GM12865 (cell line): ENCODE measurements at regions not wholly inside any gene's neighbourhood (a gene's known extent, or its start where the extent isn't known, plus 50 kb on each side); places are given as distances from the start of the nearest gene placed in this dataset.
"Not testable (repeated sequence)": the region's sequence is repeated elsewhere in the genome, so short reads cannot be mapped to it uniquely, and the experiment has no call there.

Experiments
- DNase-seq: peaks from one replicate; pipeline ENCODE4 v3.0.0; 2010; ENCODE audit warnings: low read depth
- H3K4me3 ChIP-seq: 2 replicates; pipeline ENCODE4 v1.5.1; 2011; ENCODE audit warnings: mild to moderate bottlenecking, low read depth, low read length, control low read depth
- TF ChIP-seq, protein P1 (sequence below): IDR thresholded peaks from 2 replicates; pipeline ENCODE4 v1.5.1; 2011; ENCODE audit warnings: low read length, control low read depth, low read depth, inconsistent platforms; ENCODE audit not compliant: insufficient read depth; ENCODE audit errors: missing control alignments

- H3K4me3 ChIP-seq: no peak overlapping the region
- no peak for DNase-seq
- TF ChIP-seq, protein P1, sequence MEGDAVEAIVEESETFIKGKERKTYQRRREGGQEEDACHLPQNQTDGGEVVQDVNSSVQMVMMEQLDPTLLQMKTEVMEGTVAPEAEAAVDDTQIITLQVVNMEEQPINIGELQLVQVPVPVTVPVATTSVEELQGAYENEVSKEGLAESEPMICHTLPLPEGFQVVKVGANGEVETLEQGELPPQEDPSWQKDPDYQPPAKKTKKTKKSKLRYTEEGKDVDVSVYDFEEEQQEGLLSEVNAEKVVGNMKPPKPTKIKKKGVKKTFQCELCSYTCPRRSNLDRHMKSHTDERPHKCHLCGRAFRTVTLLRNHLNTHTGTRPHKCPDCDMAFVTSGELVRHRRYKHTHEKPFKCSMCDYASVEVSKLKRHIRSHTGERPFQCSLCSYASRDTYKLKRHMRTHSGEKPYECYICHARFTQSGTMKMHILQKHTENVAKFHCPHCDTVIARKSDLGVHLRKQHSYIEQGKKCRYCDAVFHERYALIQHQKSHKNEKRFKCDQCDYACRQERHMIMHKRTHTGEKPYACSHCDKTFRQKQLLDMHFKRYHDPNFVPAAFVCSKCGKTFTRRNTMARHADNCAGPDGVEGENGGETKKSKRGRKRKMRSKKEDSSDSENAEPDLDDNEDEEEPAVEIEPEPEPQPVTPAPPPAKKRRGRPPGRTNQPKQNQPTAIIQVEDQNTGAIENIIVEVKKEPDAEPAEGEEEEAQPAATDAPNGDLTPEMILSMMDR: no peak
Measured at GRCh38 chr3:166697495-166697894, 682.6 kb downstream of the ZBBX start.

DNA sequence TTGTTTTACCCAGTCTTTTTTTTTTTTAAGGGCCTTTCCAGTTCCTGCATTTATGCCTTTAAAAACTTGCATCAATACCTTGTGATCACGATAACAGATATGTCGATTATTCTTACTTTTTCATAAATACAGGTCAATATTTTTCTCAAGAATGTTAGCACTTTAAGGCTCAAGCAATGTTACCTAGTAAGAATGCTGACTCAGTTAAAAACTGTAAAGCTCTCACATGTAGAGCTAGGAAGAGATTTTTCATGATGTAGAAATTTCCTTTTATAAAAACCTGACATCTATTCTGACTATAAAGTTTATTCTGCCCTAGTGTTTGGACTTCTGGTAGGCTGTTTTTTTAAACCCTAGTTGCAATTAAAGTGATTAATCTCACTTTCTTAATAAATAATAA, 684.0 kb downstream of the ZBBX start:
- DNase-seq: no peak
- H3K4me3 ChIP-seq: no peak overlapping the region
- TF ChIP-seq, protein P1: no peak

- H3K4me3 ChIP-seq: no peak overlapping the region
- TF ChIP-seq, protein P1: no peak
- no peak for DNase-seq
Measured at GRCh38 chr3:166688665-166689064, 691.4 kb downstream of the ZBBX start.

- TF ChIP-seq, protein P1: no peak
- no peak for DNase-seq
- H3K4me3 ChIP-seq: no peak overlapping the region
Measured at GRCh38 chr3:166685246-166685645, 694.9 kb downstream of the ZBBX start.

DNA sequence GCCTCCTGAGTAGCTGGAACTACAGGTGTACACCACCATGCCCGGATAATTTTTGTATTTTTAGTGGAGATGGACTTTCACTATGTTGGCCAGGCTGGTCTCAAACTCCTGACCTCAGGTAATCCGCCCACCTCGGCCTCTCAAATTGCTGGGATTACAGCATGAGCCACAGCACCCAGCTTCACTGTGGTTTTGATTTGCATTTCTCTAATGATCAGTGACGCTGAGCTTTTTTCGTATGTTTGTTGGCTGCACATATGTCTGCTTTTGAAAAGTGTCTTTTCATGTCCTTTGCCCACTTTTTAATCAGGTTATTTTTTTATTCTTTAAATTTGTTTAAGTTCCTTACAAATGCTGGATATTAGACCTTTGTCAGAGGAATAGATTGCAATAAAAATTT, 696.0 kb downstream of the ZBBX start:
- not testable (repeated sequence) for H3K4me3 ChIP-seq

GRCh38 chr3:166669781-166670180, 710.3 kb downstream of the ZBBX start:
- no peak for DNase-seq
- H3K4me3 ChIP-seq: no peak overlapping the region
- TF ChIP-seq, protein P1: no peak

More for the DNA sequence above, 696.0 kb downstream of the ZBBX start:
- DNase-seq: not testable (repeated sequence)

DNA sequence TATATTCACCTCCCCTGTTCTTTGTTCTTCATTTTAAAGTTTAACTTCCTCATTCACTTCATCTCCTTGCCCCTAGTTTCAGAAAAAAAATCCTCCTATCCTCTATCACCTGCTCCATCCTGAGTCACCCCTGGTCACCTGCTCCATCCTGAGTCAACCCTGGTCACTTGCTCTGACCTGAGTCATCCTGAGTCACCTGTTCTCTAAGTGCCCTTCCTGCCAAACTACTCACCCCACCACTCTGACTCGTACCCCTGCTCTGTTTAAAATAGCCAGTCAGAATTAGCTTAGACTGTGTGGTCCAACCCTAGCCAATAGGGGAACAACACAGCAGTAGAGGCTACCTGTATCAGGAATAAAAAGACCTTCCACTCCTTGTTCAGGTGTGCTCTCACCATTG, 716.9 kb downstream of the ZBBX start:
- DNase-seq: no peak
- TF ChIP-seq, protein P1: no peak
- H3K4me3 ChIP-seq: no peak overlapping the region
